Mesenchymal stem cell (in vitro differentiated cells and primary cell): ENCODE measurements at regions not wholly inside any gene's neighbourhood (a gene's known extent, or its start where the extent isn't known, plus 50 kb on each side); places are given as distances from the start of the nearest gene placed in this dataset.

Experiments
- DNase-seq: peaks from one replicate; pipeline ENCODE4 v3.0.0-alpha.2; 2013
- H2AFZ ChIP-seq: one replicate; pipeline ENCODE4 v1.6.1; 2013; ENCODE audit warnings: low read depth, mild to moderate bottlenecking, control low read depth, inconsistent platforms, low read length, moderate library complexity
- H2AK5ac ChIP-seq: 2 replicates; pipeline ENCODE4 v1.6.1; 2013; ENCODE audit warnings: low read length, moderate library complexity, mild to moderate bottlenecking, inconsistent platforms; ENCODE audit not compliant: severe bottlenecking
- H2BK120ac ChIP-seq: one replicate; pipeline ENCODE4 v1.6.1; 2013; ENCODE audit warnings: low read depth, mild to moderate bottlenecking, inconsistent platforms, low read length, moderate library complexity
- H2BK12ac ChIP-seq, 2 experiments: one replicate each; pipeline ENCODE4 v1.6.1; 2013; ENCODE audit warnings: inconsistent platforms in 2 of 2, low read length in 2 of 2, mild to moderate bottlenecking in 2 of 2, moderate library complexity in 2 of 2, control low read depth in 1 of 2
- H2BK15ac ChIP-seq: one replicate; pipeline ENCODE4 v1.6.1; 2013; ENCODE audit warnings: mild to moderate bottlenecking, low read depth, inconsistent platforms; ENCODE audit not compliant: poor library complexity, severe bottlenecking
- H2BK5ac ChIP-seq: 2 replicates; pipeline ENCODE4 v1.6.1; 2013; ENCODE audit warnings: low read depth, mild to moderate bottlenecking, low read length, control low read depth, inconsistent platforms; ENCODE audit not compliant: poor library complexity, severe bottlenecking
- H3K14ac ChIP-seq, 2 experiments: one replicate each; pipeline ENCODE4 v1.6.1; 2013; ENCODE audit warnings: inconsistent platforms in 2 of 2, low read length in 2 of 2, control low read depth in 1 of 2, mild to moderate bottlenecking in 1 of 2, moderate library complexity in 1 of 2
- H3K18ac ChIP-seq, 2 experiments: one replicate each; pipeline ENCODE4 v1.6.1; 2013; ENCODE audit warnings: inconsistent platforms in 2 of 2, low read length in 2 of 2, control low read depth in 1 of 2, low read depth in 1 of 2, mild to moderate bottlenecking in 1 of 2
- H3K23ac ChIP-seq, 2 experiments: one replicate each; pipeline ENCODE4 v1.6.1; 2013; ENCODE audit warnings: inconsistent platforms in 2 of 2, low read length in 2 of 2, mild to moderate bottlenecking in 2 of 2, moderate library complexity in 2 of 2, control low read depth in 1 of 2
- H3K27ac ChIP-seq: 2 replicates; pipeline ENCODE4 v1.5.1; 2013; ENCODE audit warnings: mild to moderate bottlenecking, moderate library complexity, low read length, control low read depth, inconsistent platforms; ENCODE audit not compliant: poor library complexity, severe bottlenecking
- H3K27me3 ChIP-seq, 2 experiments: 2 replicates each; pipeline versions ENCODE4 v1.6.1 to v1.7.0; 2013; ENCODE audit warnings: low read length in 2 of 2, mild to moderate bottlenecking in 2 of 2, moderate library complexity in 2 of 2, control low read depth in 1 of 2, inconsistent platforms in 1 of 2; ENCODE audit not compliant: control insufficient read depth in 1 of 2, insufficient read depth in 1 of 2
- H3K36me3 ChIP-seq, 2 experiments: 2 replicates each; pipeline versions ENCODE4 v1.6.1 to v1.7.0; 2013; ENCODE audit warnings: low read length in 2 of 2, control low read depth in 1 of 2, inconsistent platforms in 1 of 2, low read depth in 1 of 2, mild to moderate bottlenecking in 1 of 2; ENCODE audit not compliant: insufficient read depth in 2 of 2, control insufficient read depth in 1 of 2
- H3K4ac ChIP-seq, 2 experiments: one replicate each; pipeline ENCODE4 v1.6.1; 2013; ENCODE audit warnings: inconsistent platforms in 2 of 2, low read length in 2 of 2, mild to moderate bottlenecking in 2 of 2, moderate library complexity in 2 of 2, control low read depth in 1 of 2, low read depth in 1 of 2
- H3K4me1 ChIP-seq: 2 replicates; pipeline ENCODE4 v1.6.1; 2013; ENCODE audit warnings: low read depth, low read length, control low read depth; ENCODE audit not compliant: control insufficient read depth, insufficient read depth
- H3K4me2 ChIP-seq: 2 replicates; pipeline ENCODE4 v1.6.1; 2013; ENCODE audit warnings: low read length, mild to moderate bottlenecking, inconsistent platforms; ENCODE audit not compliant: poor library complexity, severe bottlenecking
- H3K4me3 ChIP-seq, 2 experiments: 2 replicates each; pipeline versions ENCODE4 v1.5.1 to v1.7.0; 2013; ENCODE audit warnings: low read length in 2 of 2, mild to moderate bottlenecking in 2 of 2, control low read depth in 1 of 2, low read depth in 1 of 2; ENCODE audit not compliant: insufficient read depth in 1 of 2
- H3K79me1 ChIP-seq: replicated peaks from 2 replicates; pipeline ENCODE4 v1.6.1; 2013; ENCODE audit warnings: mild to moderate bottlenecking, control low read depth, low read length, inconsistent platforms; ENCODE audit not compliant: poor library complexity, severe bottlenecking
- H3K9ac ChIP-seq: 2 replicates; pipeline ENCODE4 v1.7.0; 2013; ENCODE audit warnings: mild to moderate bottlenecking, low read length, moderate library complexity
- H3K9me3 ChIP-seq: 2 replicates; pipeline ENCODE4 v1.7.0; 2013; ENCODE audit warnings: mild to moderate bottlenecking, low read length; ENCODE audit not compliant: control insufficient read depth
- H4K8ac ChIP-seq: one replicate; pipeline ENCODE4 v1.6.1; 2013; ENCODE audit warnings: inconsistent platforms, mild to moderate bottlenecking, low read length, moderate library complexity
- H4K91ac ChIP-seq: one replicate; pipeline ENCODE4 v1.6.1; 2013; ENCODE audit warnings: mild to moderate bottlenecking, low read length, inconsistent platforms
- WGBS: methylation state at CpG from one replicate; pipeline ENCODE4 v1.1.7; 2013; ENCODE audit warnings: mixed read lengths; 5-methylcytosine and 5-hydroxymethylcytosine counted together

DNA sequence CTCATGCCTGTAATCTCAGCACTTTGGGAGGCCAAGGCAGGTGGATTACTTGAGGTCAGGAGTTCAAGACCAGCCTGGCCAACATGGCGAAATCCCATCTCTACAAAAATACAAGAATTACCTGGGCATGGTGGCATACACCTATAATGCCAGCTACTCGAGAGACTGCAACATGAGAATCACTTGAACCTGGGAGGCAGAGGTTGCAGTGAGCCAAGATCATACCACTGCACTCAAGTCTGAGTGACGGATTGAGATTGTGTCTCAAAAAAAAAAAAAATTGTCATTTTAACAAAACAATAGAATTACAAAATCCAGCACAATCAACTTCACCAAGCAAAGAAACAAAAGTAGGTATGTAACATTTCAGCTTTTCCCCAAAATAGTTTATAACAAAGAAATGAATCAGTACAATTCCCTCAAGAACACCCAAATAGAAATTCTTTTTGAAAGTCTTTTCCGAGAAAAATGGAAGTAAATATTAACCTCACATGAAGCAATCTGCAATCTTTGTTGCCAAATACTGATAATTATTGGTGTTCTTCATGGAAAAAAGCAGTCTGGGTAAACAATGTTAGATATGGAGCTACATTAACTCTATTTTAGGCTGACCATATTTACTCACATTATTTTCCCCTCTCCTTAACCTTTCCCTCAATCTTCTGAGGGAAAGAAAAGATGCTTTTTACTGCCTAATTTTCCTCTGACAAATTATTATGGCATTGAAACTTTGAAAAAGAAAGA is 165.9 kb upstream of the ATF7IP start:
- Histone ChIP-seq H4K8ac (no peak overlapping the region), H3K9ac (no peak overlapping the region)
- 63% methylated on average over 3 of the region's 4 CpGs for WGBS

GRCh38 chr12:14200598-14200997 is 164.9 kb upstream of the ATF7IP start:
- WGBS: no CpG with 5 or more reads among the region's 2 CpGs
- H2AK5ac ChIP-seq: no peak overlapping the region
- no peak overlapping the region for H3K9ac ChIP-seq
- H3K79me1 ChIP-seq: no peaks in the 10 kb centered on the region
- H2BK15ac ChIP-seq: no peak overlapping the region
- H4K91ac ChIP-seq: no peak overlapping the region
- H2BK5ac ChIP-seq: no peak overlapping the region
- H2BK120ac ChIP-seq: no peak overlapping the region
- H3K4me1 ChIP-seq: no peaks in the 10 kb centered on the region
- H3K4me3 ChIP-seq: no peak overlapping the region
- no peak overlapping the region for H3K4me2 ChIP-seq
- no peaks in the 10 kb centered on the region for H3K9me3 ChIP-seq
- H2BK12ac ChIP-seq: no peak overlapping the region
- no peaks in the 10 kb centered on the region for H3K27me3 ChIP-seq
- H2AFZ ChIP-seq: no peak overlapping the region
- DNase-seq: no peak
- no peak overlapping the region for H3K18ac ChIP-seq
- H3K23ac ChIP-seq: no peak overlapping the region
- no peak overlapping the region for H4K8ac ChIP-seq
- no peak overlapping the region for H3K27ac ChIP-seq
- H3K14ac ChIP-seq: no peak overlapping the region
- no peaks in the 10 kb centered on the region for H3K36me3 ChIP-seq
- no peak overlapping the region for H3K4ac ChIP-seq

More for the DNA sequence above, 165.9 kb upstream of the ATF7IP start:
- H3K4ac ChIP-seq: no peak overlapping the region
- H2AFZ ChIP-seq: no peak overlapping the region
- no peak overlapping the region for H3K14ac ChIP-seq
- H3K4me1 ChIP-seq: no peaks in the 10 kb centered on the region
- no peak overlapping the region for H3K23ac ChIP-seq
- H2AK5ac ChIP-seq: no peak overlapping the region
- H2BK120ac ChIP-seq: no peak overlapping the region
- no peaks in the 10 kb centered on the region for H3K9me3 ChIP-seq
- H3K27ac ChIP-seq: no peak overlapping the region
- no peak overlapping the region for H2BK5ac ChIP-seq
- no peak overlapping the region for H2BK12ac ChIP-seq
- no peaks in the 10 kb centered on the region for H3K79me1 ChIP-seq
- no peak overlapping the region for H3K18ac ChIP-seq
- H3K4me2 ChIP-seq: no peak overlapping the region
- H2BK15ac ChIP-seq: no peak overlapping the region
- H4K91ac ChIP-seq: no peak overlapping the region
- no peak overlapping the region for H3K4me3 ChIP-seq
- H3K27me3 ChIP-seq: peaks cover 0 to 3% of the 10 kb centered on the region in 2 experiments
- no peaks in the 10 kb centered on the region for H3K36me3 ChIP-seq
- DNase-seq: no peak

- no peak overlapping the region for H2BK120ac ChIP-seq
- H2BK5ac ChIP-seq: no peak overlapping the region
- no peak overlapping the region for H3K4me3 ChIP-seq
- no peaks in the 10 kb centered on the region for H3K79me1 ChIP-seq
- no peak overlapping the region for H4K8ac ChIP-seq
- no peak overlapping the region for H3K23ac ChIP-seq
- no peak overlapping the region for H3K14ac ChIP-seq
- no peaks in the 10 kb centered on the region for H3K36me3 ChIP-seq
- H4K91ac ChIP-seq: no peak overlapping the region
- no peak overlapping the region for H3K18ac ChIP-seq
- H2BK12ac ChIP-seq: no peak overlapping the region
- H3K4me1 ChIP-seq: no peaks in the 10 kb centered on the region
- no peaks in the 10 kb centered on the region for H3K27me3 ChIP-seq
- H2AFZ ChIP-seq: no peak overlapping the region
- H3K4me2 ChIP-seq: no peak overlapping the region
- H3K27ac ChIP-seq: no peak overlapping the region
- no peak overlapping the region for H2BK15ac ChIP-seq
- no peak overlapping the region for H3K4ac ChIP-seq
- WGBS: 100% methylated on average over 1 of the region's 1 CpG
- no peak overlapping the region for H2AK5ac ChIP-seq
- no peak overlapping the region for H3K9ac ChIP-seq
- no peak for DNase-seq
- H3K9me3 ChIP-seq: no peaks in the 10 kb centered on the region
These were observed 164.2 kb upstream of the ATF7IP start for GRCh38 chr12:14201291-14201690.

GRCh38 chr12:14207905-14208551 is 157.5 kb upstream of the ATF7IP start:
- Histone ChIP-seq H3K4ac (no peak overlapping the region), H2BK120ac (no peak overlapping the region), H4K8ac (no peak overlapping the region), H3K79me1 (no peaks in the 10 kb centered on the region), H3K4me1 (no peaks in the 10 kb centered on the region), H3K9me3 (no peaks in the 10 kb centered on the region), H3K14ac (no peak overlapping the region), H2BK5ac (no peak overlapping the region), H2AFZ (no peak overlapping the region), H2AK5ac (no peak overlapping the region), H3K27me3 (no peaks in the 10 kb centered on the region), H3K36me3 (no peaks in the 10 kb centered on the region), H3K18ac (no peak overlapping the region), H2BK15ac (no peak overlapping the region), H3K9ac (no peak overlapping the region), H3K23ac (no peak overlapping the region), H3K27ac (no peak overlapping the region), H3K4me3 (no peak overlapping the region), H4K91ac (no peak overlapping the region), H3K4me2 (no peak overlapping the region), H2BK12ac (no peak overlapping the region)
- 69% methylated on average over 4 of the region's 4 CpGs for WGBS
- no peak for DNase-seq
